ENCODE measurements at regions not wholly inside any gene's neighbourhood (a gene's known extent, or its start where the extent isn't known, plus 50 kb on each side); places are given as distances from the start of the nearest gene placed in this dataset.

DNA sequence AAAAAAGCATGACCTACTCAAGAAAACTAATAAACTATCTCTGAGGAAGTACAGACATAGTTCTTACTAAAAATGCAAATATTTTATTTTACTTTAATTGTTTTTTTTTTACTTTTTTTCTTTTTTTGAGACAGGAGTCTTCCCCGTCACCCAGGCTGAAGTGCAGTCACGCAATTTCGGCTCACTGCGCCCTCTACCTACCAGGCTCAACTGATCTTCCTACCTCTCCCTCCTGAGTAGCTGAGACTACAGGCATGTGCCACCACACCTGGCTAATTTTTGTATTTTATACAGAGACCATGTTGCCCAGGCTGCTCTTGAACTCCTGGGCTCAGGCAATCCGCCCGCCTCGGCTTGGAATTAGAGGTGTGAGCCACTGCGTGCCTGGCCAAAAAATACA lies 1263.1 kb downstream of the KCNT2 start:
- no peaks in the 10 kb centered on the region for H4K20me1 ChIP-seq (ENCODE audit: control insufficient read depth, insufficient read depth)
- WGBS (ENCODE audit: insufficient coverage, insufficient replicate concordance, low lambda C conversion rate, missing lambda C conversion rate) = 63% methylated on average over 8 of the region's 8 CpGs
- no peaks in the 10 kb centered on the region for H3K79me2 ChIP-seq (ENCODE audit: control insufficient read depth, insufficient read depth, low read length)
- RAD21 ChIA-PET (ENCODE audit: unreplicated experiment) = interaction anchor here (1.2 kb wide), 1 partner anchor 127 kb away, joined by 4 read pairs; no protein-coding TSS in a partner anchor
- DNase-seq (ENCODE audit: low read depth, low spot score) (no peak), ATAC-seq (peak; percentile 54; the same call in 1 of the 3 replicates), FAIRE-seq (no peak)
- H3K27me3 ChIP-seq (replicated peaks in 1 of 2; ENCODE audit: control insufficient read depth in 2 of 2, insufficient read depth in 2 of 2, low read length in 1 of 2) = no peaks in the 10 kb centered on the region
- BruUV-seq (replicated peaks) = no TSS peak
- H3K27ac ChIP-seq (ENCODE audit: control insufficient read depth, insufficient read depth) = no peak overlapping the region
- POLR2A ChIA-PET = no interaction called here
- no peaks in the 10 kb centered on the region for H3K9me3 ChIP-seq (replicated peaks; ENCODE audit: control insufficient read depth, insufficient read depth, low read length)
- no peaks in the 10 kb centered on the region for H3K36me3 ChIP-seq (ENCODE audit: control insufficient read depth in 2 of 2, insufficient read depth in 2 of 2, low read length in 1 of 2)
- in situ Hi-C loops (cut with MboI) (no loop called here), intact Hi-C loops (cut with micrococcal nuclease; ENCODE audit: unreplicated experiment) (no loop called here)
- H3K4me2 ChIP-seq (ENCODE audit: control insufficient read depth, insufficient read depth) = no peak overlapping the region
- SMC1A ChIA-PET (ENCODE audit: uncharacterized antibody, unreplicated experiment) = interaction anchor here (1.2 kb wide), 1 partner anchor 10 kb away, joined by 3 read pairs; no protein-coding TSS in a partner anchor
- CTCF ChIA-PET = no interaction called here
- no peaks in the 10 kb centered on the region for H3K4me1 ChIP-seq (ENCODE audit: control insufficient read depth, insufficient read depth, low read length)
- no peak overlapping the region for H3K9ac ChIP-seq (ENCODE audit: control insufficient read depth, insufficient read depth, low read length)
- TF ChIP-seq RAD21 (IDR thresholded peaks at IDR 0.05; ENCODE audit: insufficient read depth, low read depth, low read length) (peak; percentile 33; the same call in 1 of the 2 replicates), FOXK2 (IDR thresholded peaks at IDR 0.05) (no peak)
- TF ChIP-seq, protein P1, sequence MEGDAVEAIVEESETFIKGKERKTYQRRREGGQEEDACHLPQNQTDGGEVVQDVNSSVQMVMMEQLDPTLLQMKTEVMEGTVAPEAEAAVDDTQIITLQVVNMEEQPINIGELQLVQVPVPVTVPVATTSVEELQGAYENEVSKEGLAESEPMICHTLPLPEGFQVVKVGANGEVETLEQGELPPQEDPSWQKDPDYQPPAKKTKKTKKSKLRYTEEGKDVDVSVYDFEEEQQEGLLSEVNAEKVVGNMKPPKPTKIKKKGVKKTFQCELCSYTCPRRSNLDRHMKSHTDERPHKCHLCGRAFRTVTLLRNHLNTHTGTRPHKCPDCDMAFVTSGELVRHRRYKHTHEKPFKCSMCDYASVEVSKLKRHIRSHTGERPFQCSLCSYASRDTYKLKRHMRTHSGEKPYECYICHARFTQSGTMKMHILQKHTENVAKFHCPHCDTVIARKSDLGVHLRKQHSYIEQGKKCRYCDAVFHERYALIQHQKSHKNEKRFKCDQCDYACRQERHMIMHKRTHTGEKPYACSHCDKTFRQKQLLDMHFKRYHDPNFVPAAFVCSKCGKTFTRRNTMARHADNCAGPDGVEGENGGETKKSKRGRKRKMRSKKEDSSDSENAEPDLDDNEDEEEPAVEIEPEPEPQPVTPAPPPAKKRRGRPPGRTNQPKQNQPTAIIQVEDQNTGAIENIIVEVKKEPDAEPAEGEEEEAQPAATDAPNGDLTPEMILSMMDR (IDR thresholded peaks at IDR 0.05 in 2 of 3, conservative IDR thresholded peaks at IDR 0.05 in 1 of 3; ENCODE audit: control insufficient read depth in 2 of 3, extremely low read depth in 1 of 3, insufficient read depth in 1 of 3, low read depth in 3 of 3, low read length in 3 of 3) = peak in 2 of 3 experiments; percentile 11 to 18; a peak in 1 of 6 replicates
- H2AFZ ChIP-seq (ENCODE audit: control insufficient read depth, low read depth, low read length) = no peak overlapping the region
- no peak overlapping the region for H3K4me3 ChIP-seq

DNA sequence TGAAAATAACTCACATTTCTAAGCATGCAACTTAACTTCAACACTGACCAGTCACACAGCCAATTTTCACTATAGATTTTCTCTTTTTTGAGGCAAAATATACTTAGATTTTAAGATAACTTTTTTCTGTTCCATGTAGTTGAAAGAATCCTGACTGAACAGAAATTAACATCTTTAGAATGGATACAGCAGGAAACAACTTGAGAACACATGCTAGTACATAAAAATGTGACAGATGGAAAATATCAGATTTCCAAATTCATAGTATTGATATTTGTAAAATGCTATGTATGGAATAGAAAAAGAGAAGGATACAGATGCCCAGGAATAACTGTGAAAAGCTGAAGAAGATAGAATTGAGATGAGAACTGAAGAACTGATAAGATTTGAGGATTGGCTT lies 1270.6 kb downstream of the KCNT2 start:
- Histone ChIP-seq H3K9ac (ENCODE audit: control insufficient read depth, insufficient read depth, low read length) (no peak overlapping the region), H3K36me3 (ENCODE audit: control insufficient read depth in 2 of 2, insufficient read depth in 2 of 2, low read length in 1 of 2) (no peaks in the 10 kb centered on the region), H3K79me2 (ENCODE audit: control insufficient read depth, insufficient read depth, low read length) (no peaks in the 10 kb centered on the region), H3K27me3 (replicated peaks in 1 of 2; ENCODE audit: control insufficient read depth in 2 of 2, insufficient read depth in 2 of 2, low read length in 1 of 2) (no peaks in the 10 kb centered on the region), H3K4me1 (ENCODE audit: control insufficient read depth, insufficient read depth, low read length) (no peaks in the 10 kb centered on the region), H3K4me2 (ENCODE audit: control insufficient read depth, insufficient read depth) (no peak overlapping the region), H4K20me1 (ENCODE audit: control insufficient read depth, insufficient read depth) (no peaks in the 10 kb centered on the region), H3K4me3 (no peak overlapping the region), H2AFZ (ENCODE audit: control insufficient read depth, low read depth, low read length) (no peak overlapping the region), H3K9me3 (replicated peaks; ENCODE audit: control insufficient read depth, insufficient read depth, low read length) (no peaks in the 10 kb centered on the region), H3K27ac (ENCODE audit: control insufficient read depth, insufficient read depth) (no peak overlapping the region)
- intact Hi-C loops (cut with micrococcal nuclease; ENCODE audit: unreplicated experiment) = no loop called here
- ChIA-PET CTCF (no interaction called here), POLR2A (no interaction called here), RAD21 (ENCODE audit: unreplicated experiment) (no interaction called here), SMC1A (ENCODE audit: uncharacterized antibody, unreplicated experiment) (no interaction called here)
- no peak for DNase-seq (ENCODE audit: low read depth, low spot score)
- in situ Hi-C loops (cut with MboI) = no loop called here
- no peak for ATAC-seq
- FAIRE-seq = no peak
- BruUV-seq (replicated peaks) = no TSS peak
- no peak for TF ChIP-seq DPF2 (IDR thresholded peaks at IDR 0.05)
- TF ChIP-seq JUNB (IDR thresholded peaks at IDR 0.05) = no peak
- TF ChIP-seq BCL11A (IDR thresholded peaks at IDR 0.05; ENCODE audit: low read depth, low read length) = no peak
- no peak for TF ChIP-seq NFIC (IDR thresholded peaks at IDR 0.05; ENCODE audit: low read depth, low read length)
- TF ChIP-seq EZH2 (IDR thresholded peaks at IDR 0.05; ENCODE audit: borderline replicate concordance, control insufficient read depth, low read depth, low read length) = no peak
- no peak for TF ChIP-seq SPI1 (IDR thresholded peaks at IDR 0.05; ENCODE audit: borderline replicate concordance, insufficient read depth, low read depth, low read length)
- no peak for TF ChIP-seq HCFC1 (IDR thresholded peaks at IDR 0.05; ENCODE audit: low read length)
- TF ChIP-seq, protein P2, sequence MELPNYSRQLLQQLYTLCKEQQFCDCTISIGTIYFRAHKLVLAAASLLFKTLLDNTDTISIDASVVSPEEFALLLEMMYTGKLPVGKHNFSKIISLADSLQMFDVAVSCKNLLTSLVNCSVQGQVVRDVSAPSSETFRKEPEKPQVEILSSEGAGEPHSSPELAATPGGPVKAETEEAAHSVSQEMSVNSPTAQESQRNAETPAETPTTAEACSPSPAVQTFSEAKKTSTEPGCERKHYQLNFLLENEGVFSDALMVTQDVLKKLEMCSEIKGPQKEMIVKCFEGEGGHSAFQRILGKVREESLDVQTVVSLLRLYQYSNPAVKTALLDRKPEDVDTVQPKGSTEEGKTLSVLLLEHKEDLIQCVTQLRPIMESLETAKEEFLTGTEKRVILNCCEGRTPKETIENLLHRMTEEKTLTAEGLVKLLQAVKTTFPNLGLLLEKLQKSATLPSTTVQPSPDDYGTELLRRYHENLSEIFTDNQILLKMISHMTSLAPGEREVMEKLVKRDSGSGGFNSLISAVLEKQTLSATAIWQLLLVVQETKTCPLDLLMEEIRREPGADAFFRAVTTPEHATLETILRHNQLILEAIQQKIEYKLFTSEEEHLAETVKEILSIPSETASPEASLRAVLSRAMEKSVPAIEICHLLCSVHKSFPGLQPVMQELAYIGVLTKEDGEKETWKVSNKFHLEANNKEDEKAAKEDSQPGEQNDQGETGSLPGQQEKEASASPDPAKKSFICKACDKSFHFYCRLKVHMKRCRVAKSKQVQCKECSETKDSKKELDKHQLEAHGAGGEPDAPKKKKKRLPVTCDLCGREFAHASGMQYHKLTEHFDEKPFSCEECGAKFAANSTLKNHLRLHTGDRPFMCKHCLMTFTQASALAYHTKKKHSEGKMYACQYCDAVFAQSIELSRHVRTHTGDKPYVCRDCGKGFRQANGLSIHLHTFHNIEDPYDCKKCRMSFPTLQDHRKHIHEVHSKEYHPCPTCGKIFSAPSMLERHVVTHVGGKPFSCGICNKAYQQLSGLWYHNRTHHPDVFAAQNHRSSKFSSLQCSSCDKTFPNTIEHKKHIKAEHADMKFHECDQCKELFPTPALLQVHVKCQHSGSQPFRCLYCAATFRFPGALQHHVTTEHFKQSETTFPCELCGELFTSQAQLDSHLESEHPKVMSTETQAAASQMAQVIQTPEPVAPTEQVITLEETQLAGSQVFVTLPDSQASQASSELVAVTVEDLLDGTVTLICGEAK (IDR thresholded peaks at IDR 0.05; ENCODE audit: borderline replicate concordance) = no peak
- no peak for TF ChIP-seq TAF1 (IDR thresholded peaks at IDR 0.05; ENCODE audit: borderline replicate concordance, low read depth, low read length)
- TF ChIP-seq SMC3 (IDR thresholded peaks at IDR 0.05; ENCODE audit: borderline replicate concordance, low read length) = no peak
- no peak for TF ChIP-seq BMI1 (IDR thresholded peaks at IDR 0.05; ENCODE audit: borderline replicate concordance)
